GM12878 (cell line): ENCODE measurements at regions not wholly inside any gene's neighbourhood (a gene's known extent, or its start where the extent isn't known, plus 50 kb on each side); places are given as distances from the start of the nearest gene placed in this dataset.

Experiments used
- ATAC-seq: fragments of 200-7000 bp; cut with Tn5 transposase; 3 replicates; pipeline ENCODE4 v1.9.1; 2020; ENCODE audit warnings: mild to moderate bottlenecking, moderate library complexity
- BruUV-seq: library from RNA; stranded (reverse); fragments of 400-500 nt; replicated peaks from 2 replicates; lab custom pipeline; 2021; lab: Mats Ljungman, UMichigan
- CTCF ChIA-PET: fragments of 300-600 bp; sonication (Branson Sonifier 250); formaldehyde crosslinking; extraction: SDS; loops from one replicate; lab custom pipeline; 2021; ENCODE audit warnings: inconsistent platforms; lab: Yijun Ruan, JAX
- POLR2A ChIA-PET: fragments of 350-600 bp; formaldehyde crosslinking; extraction: SDS; loops from one replicate; lab custom pipeline; 2021; ENCODE audit warnings: inconsistent platforms; lab: Charles Lee
- RAD21 ChIA-PET: fragments of 300-600 bp; sonication (Branson Sonifier 250); formaldehyde crosslinking; loops from one replicate; lab custom pipeline; 2023; ENCODE audit warnings: antibody characterized with exemption; ENCODE audit not compliant: unreplicated experiment; lab: Charles Lee
- SMC1A ChIA-PET: fragments of 300-600 bp; sonication (Branson Sonifier 250); formaldehyde crosslinking; loops from one replicate; lab custom pipeline; 2023; ENCODE audit not compliant: unreplicated experiment, uncharacterized antibody; lab: Charles Lee
- DNase-seq: peaks from one replicate; pipeline ENCODE4 v3.0.0-alpha.2; 2011; ENCODE audit warnings: low read depth, low spot score
- FAIRE-seq: peaks from 3 replicates; lab custom pipeline; 2011; peaks lifted over from hg19 to GRCh38; lab: Jason Lieb, UNC
- H2AFZ ChIP-seq: 2 replicates; pipeline ENCODE4 v1.6.0; 2011; ENCODE audit warnings: low read depth, low read length, control low read depth; ENCODE audit not compliant: control insufficient read depth
- H3K27ac ChIP-seq: 2 replicates; pipeline ENCODE4 v1.5.1; 2011; ENCODE audit warnings: control low read depth; ENCODE audit not compliant: control insufficient read depth, insufficient read depth
- H3K27me3 ChIP-seq, 2 experiments: replicated peaks in 1 of 2; 2 replicates each; pipeline versions ENCODE4 v1.6.0 to v1.6.1; 2011; ENCODE audit warnings: low read length in 1 of 2; ENCODE audit not compliant: control insufficient read depth in 2 of 2, insufficient read depth in 2 of 2
- H3K36me3 ChIP-seq, 2 experiments: 2 replicates each; pipeline ENCODE4 v1.5.1; 2011; ENCODE audit warnings: low read length in 1 of 2; ENCODE audit not compliant: control insufficient read depth in 2 of 2, insufficient read depth in 2 of 2
- H3K4me1 ChIP-seq: 2 replicates; pipeline ENCODE4 v1.6.1; 2011; ENCODE audit warnings: mild to moderate bottlenecking, low read length, moderate library complexity, mixed read lengths; ENCODE audit not compliant: control insufficient read depth, insufficient read depth
- H3K4me2 ChIP-seq: 2 replicates; pipeline ENCODE4 v1.6.0; 2011; ENCODE audit warnings: control low read depth; ENCODE audit not compliant: control insufficient read depth, insufficient read depth
- H3K4me3 ChIP-seq: fragments of 200-600 bp; sonication (generic); 2 replicates; pipeline ENCODE4 v1.5.1; 2016
- H3K79me2 ChIP-seq: 2 replicates; pipeline ENCODE4 v1.6.0; 2011; ENCODE audit warnings: low read length; ENCODE audit not compliant: control insufficient read depth, insufficient read depth
- H3K9ac ChIP-seq: 2 replicates; pipeline ENCODE4 v1.8.0; 2011; ENCODE audit warnings: low read length, control low read depth, mixed read lengths; ENCODE audit not compliant: control insufficient read depth, insufficient read depth
- H3K9me3 ChIP-seq: replicated peaks from 3 replicates; pipeline ENCODE4 v1.5.1; 2011; ENCODE audit warnings: mild to moderate bottlenecking, low read length; ENCODE audit not compliant: control insufficient read depth, insufficient read depth
- H4K20me1 ChIP-seq: 2 replicates; pipeline ENCODE4 v1.6.0; 2011; ENCODE audit not compliant: control insufficient read depth, insufficient read depth
- BCL11A ChIP-seq: IDR thresholded peaks from 2 replicates; pipeline ENCODE4 v1.6.1; 2011; ENCODE audit warnings: low read depth, low read length
- CBFB ChIP-seq: IDR thresholded peaks from 2 replicates; pipeline ENCODE4 v1.6.1; 2016; ENCODE audit warnings: antibody characterized with exemption, low read depth
- CBX3 ChIP-seq: fragments of 200-600 bp; sonication (generic); IDR thresholded peaks from 2 replicates; pipeline ENCODE4 v1.6.1; 2016; ENCODE audit warnings: low read depth, borderline replicate concordance
- CHD1 ChIP-seq: IDR thresholded peaks from 2 replicates; pipeline ENCODE4 v1.6.1; 2012; ENCODE audit warnings: low read depth, low read length, improper control_type of control experiment
- EGR1 ChIP-seq, 2 experiments: IDR thresholded peaks; 1 replicate in 1 of 2; 2 replicates in 1 of 2; pipeline ENCODE4 v1.6.1; 2011 to 2012; ENCODE audit warnings: low read depth in 2 of 2, low read length in 2 of 2, borderline replicate concordance in 1 of 2, mild to moderate bottlenecking in 1 of 2, moderate library complexity in 1 of 2
- FOXM1 ChIP-seq: IDR thresholded peaks from 2 replicates; pipeline ENCODE4 v1.6.1; 2012; ENCODE audit warnings: low read depth, mild to moderate bottlenecking, inconsistent platforms, low read length, moderate library complexity
- GATAD2B ChIP-seq: fragments of 450-650 bp; conservative IDR thresholded peaks from 2 replicates; pipeline ENCODE4 v1.6.1; 2017; ENCODE audit warnings: low read depth, mild to moderate bottlenecking, moderate library complexity
- MEF2A ChIP-seq: IDR thresholded peaks from 2 replicates; pipeline ENCODE4 v1.6.1; 2011; ENCODE audit warnings: low read depth, mild to moderate bottlenecking, low read length, moderate library complexity; ENCODE audit not compliant: insufficient read depth
- RBBP5 ChIP-seq: fragments of 200-600 bp; sonication (generic); conservative IDR thresholded peaks from 2 replicates; pipeline ENCODE4 v1.6.1; 2016
- STAT1 ChIP-seq: fragments of 450-650 bp; conservative IDR thresholded peaks from 2 replicates; pipeline ENCODE4 v1.6.1; 2014; ENCODE audit warnings: antibody characterized with exemption, mild to moderate bottlenecking
- SUZ12 ChIP-seq: fragments of 200-600 bp; sonication (generic); IDR thresholded peaks from one replicate; pipeline ENCODE4 v1.6.1; 2018; ENCODE audit warnings: antibody characterized with exemption, mild to moderate bottlenecking; ENCODE audit not compliant: unreplicated experiment
- TARDBP ChIP-seq: IDR thresholded peaks from 2 replicates; pipeline ENCODE4 v1.6.1; 2016; ENCODE audit warnings: borderline replicate concordance
- YY1 ChIP-seq: IDR thresholded peaks from 2 replicates; pipeline ENCODE4 v1.6.1; 2011; ENCODE audit warnings: low read depth, mild to moderate bottlenecking, low read length
- in situ Hi-C: fragments of 300-500 bp; cut with MboI; formaldehyde crosslinking; loops from 9 replicates; pipeline ENCODE4 v1.14.3; 2018; ENCODE audit warnings: mixed read lengths
- intact Hi-C: fragments of 100-400 bp; cut with micrococcal nuclease; formaldehyde crosslinking; loops from one replicate; pipeline ENCODE4 v1.14.2; 2022; ENCODE audit not compliant: unreplicated experiment
- TF ChIP-seq, protein P1 (sequence below): fragments of 450-650 bp; IDR thresholded peaks from 2 replicates; pipeline ENCODE4 v1.6.1; 2017; ENCODE audit warnings: mild to moderate bottlenecking, moderate library complexity
- TF ChIP-seq, protein P2 (sequence below): IDR thresholded peaks from 2 replicates; pipeline ENCODE4 v1.6.1; 2011; ENCODE audit warnings: mild to moderate bottlenecking, low read depth, low read length, moderate library complexity; ENCODE audit not compliant: insufficient replicate concordance
- TF ChIP-seq, protein P3 (sequence below): IDR thresholded peaks from 2 replicates; pipeline ENCODE4 v1.6.1; 2012; ENCODE audit warnings: low read depth, low read length, improper control_type of control experiment
- TF ChIP-seq, protein P4 (sequence below): fragments of 450-650 bp; IDR thresholded peaks from 2 replicates; pipeline ENCODE4 v1.6.1; 2018; ENCODE audit warnings: mild to moderate bottlenecking, low read depth, moderate library complexity; ENCODE audit not compliant: partially characterized antibody

DNA sequence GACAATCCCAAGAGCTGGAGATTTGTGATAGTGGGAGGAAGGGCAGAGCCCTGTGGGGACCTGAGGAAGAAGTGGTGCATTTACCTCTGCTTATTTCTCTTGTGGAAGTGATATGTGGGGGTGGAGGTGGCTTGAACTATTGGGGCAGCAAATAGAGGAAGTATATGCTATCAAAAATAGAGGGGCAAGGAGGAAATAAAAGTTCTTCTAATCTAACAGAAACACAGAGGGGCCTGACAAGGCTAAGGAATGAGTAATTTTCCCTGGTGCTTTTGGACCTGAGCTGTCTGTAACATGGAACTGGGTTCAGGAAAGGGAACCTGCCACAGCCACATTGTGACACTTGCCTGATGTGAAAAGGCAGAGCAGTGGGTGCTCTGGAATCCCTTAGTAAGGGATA lies 378.6 kb upstream of the KLF4 start:
- no peak for ATAC-seq
- no peak overlapping the region for H3K4me2 ChIP-seq
- TF ChIP-seq CHD1 (no peak), SUZ12 (no peak), CBFB (no peak), FOXM1 (no peak), BCL11A (no peak), CBX3 (no peak), YY1 (no peak), RBBP5 (no peak), MEF2A (no peak), GATAD2B (no peak), TARDBP (no peak), EGR1 (IDR thresholded peaks at IDR 0.05; ENCODE audit: borderline replicate concordance in 1 of 2, low read depth in 2 of 2, low read length in 2 of 2) (no peak), STAT1 (no peak)
- TF ChIP-seq, protein P1, sequence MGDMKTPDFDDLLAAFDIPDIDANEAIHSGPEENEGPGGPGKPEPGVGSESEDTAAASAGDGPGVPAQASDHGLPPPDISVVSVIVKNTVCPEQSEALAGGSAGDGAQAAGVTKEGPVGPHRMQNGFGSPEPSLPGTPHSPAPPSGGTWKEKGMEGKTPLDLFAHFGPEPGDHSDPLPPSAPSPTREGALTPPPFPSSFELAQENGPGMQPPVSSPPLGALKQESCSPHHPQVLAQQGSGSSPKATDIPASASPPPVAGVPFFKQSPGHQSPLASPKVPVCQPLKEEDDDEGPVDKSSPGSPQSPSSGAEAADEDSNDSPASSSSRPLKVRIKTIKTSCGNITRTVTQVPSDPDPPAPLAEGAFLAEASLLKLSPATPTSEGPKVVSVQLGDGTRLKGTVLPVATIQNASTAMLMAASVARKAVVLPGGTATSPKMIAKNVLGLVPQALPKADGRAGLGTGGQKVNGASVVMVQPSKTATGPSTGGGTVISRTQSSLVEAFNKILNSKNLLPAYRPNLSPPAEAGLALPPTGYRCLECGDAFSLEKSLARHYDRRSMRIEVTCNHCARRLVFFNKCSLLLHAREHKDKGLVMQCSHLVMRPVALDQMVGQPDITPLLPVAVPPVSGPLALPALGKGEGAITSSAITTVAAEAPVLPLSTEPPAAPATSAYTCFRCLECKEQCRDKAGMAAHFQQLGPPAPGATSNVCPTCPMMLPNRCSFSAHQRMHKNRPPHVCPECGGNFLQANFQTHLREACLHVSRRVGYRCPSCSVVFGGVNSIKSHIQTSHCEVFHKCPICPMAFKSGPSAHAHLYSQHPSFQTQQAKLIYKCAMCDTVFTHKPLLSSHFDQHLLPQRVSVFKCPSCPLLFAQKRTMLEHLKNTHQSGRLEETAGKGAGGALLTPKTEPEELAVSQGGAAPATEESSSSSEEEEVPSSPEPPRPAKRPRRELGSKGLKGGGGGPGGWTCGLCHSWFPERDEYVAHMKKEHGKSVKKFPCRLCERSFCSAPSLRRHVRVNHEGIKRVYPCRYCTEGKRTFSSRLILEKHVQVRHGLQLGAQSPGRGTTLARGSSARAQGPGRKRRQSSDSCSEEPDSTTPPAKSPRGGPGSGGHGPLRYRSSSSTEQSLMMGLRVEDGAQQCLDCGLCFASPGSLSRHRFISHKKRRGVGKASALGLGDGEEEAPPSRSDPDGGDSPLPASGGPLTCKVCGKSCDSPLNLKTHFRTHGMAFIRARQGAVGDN = no peak
- TF ChIP-seq, protein P2, sequence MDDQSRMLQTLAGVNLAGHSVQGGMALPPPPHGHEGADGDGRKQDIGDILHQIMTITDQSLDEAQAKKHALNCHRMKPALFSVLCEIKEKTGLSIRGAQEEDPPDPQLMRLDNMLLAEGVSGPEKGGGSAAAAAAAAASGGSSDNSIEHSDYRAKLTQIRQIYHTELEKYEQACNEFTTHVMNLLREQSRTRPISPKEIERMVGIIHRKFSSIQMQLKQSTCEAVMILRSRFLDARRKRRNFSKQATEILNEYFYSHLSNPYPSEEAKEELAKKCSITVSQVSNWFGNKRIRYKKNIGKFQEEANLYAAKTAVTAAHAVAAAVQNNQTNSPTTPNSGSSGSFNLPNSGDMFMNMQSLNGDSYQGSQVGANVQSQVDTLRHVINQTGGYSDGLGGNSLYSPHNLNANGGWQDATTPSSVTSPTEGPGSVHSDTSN = no peak
- TF ChIP-seq, protein P3, sequence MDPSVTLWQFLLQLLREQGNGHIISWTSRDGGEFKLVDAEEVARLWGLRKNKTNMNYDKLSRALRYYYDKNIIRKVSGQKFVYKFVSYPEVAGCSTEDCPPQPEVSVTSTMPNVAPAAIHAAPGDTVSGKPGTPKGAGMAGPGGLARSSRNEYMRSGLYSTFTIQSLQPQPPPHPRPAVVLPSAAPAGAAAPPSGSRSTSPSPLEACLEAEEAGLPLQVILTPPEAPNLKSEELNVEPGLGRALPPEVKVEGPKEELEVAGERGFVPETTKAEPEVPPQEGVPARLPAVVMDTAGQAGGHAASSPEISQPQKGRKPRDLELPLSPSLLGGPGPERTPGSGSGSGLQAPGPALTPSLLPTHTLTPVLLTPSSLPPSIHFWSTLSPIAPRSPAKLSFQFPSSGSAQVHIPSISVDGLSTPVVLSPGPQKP = no peak
- TF ChIP-seq, protein P4, sequence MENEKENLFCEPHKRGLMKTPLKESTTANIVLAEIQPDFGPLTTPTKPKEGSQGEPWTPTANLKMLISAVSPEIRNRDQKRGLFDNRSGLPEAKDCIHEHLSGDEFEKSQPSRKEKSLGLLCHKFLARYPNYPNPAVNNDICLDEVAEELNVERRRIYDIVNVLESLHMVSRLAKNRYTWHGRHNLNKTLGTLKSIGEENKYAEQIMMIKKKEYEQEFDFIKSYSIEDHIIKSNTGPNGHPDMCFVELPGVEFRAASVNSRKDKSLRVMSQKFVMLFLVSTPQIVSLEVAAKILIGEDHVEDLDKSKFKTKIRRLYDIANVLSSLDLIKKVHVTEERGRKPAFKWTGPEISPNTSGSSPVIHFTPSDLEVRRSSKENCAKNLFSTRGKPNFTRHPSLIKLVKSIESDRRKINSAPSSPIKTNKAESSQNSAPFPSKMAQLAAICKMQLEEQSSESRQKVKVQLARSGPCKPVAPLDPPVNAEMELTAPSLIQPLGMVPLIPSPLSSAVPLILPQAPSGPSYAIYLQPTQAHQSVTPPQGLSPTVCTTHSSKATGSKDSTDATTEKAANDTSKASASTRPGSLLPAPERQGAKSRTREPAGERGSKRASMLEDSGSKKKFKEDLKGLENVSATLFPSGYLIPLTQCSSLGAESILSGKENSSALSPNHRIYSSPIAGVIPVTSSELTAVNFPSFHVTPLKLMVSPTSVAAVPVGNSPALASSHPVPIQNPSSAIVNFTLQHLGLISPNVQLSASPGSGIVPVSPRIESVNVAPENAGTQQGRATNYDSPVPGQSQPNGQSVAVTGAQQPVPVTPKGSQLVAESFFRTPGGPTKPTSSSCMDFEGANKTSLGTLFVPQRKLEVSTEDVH = no peak

More for the DNA sequence above, 378.6 kb upstream of the KLF4 start:
- no TSS peak for BruUV-seq
- Histone ChIP-seq H3K4me1 (no peaks in the 10 kb centered on the region), H3K36me3 (no peaks in the 10 kb centered on the region), H3K9me3 (no peaks in the 10 kb centered on the region), H3K9ac (no peak overlapping the region), H3K27ac (no peak overlapping the region), H3K27me3 (no peaks in the 10 kb centered on the region), H4K20me1 (no peaks in the 10 kb centered on the region), H3K4me3 (no peak overlapping the region), H3K79me2 (no peaks in the 10 kb centered on the region), H2AFZ (no peak overlapping the region)
- ChIA-PET CTCF (no interaction called here), SMC1A (interaction anchor here (0.6 kb wide), 1 partner anchor 501 kb away, joined by 4 read pairs; no protein-coding TSS in a partner anchor), RAD21 (no interaction called here), POLR2A (interaction anchor here (1.0 kb wide), 1 partner anchor 13 kb away, joined by 4 read pairs; no protein-coding TSS in a partner anchor)
- DNase-seq = no peak
- no peak for FAIRE-seq
- intact Hi-C loops (no loop called here), in situ Hi-C loops (no loop called here)
